OCI-M1 (cell line): ENCODE measurements at regions not wholly inside any gene's neighbourhood (a gene's known extent, or its start where the extent isn't known, plus 50 kb on each side); places are given as distances from the start of the nearest gene placed in this dataset.

Experiments used
- DNase-seq: peaks from one replicate; lab custom pipeline; 2025; lab: John Stamatoyannopoulos, UW

DNA sequence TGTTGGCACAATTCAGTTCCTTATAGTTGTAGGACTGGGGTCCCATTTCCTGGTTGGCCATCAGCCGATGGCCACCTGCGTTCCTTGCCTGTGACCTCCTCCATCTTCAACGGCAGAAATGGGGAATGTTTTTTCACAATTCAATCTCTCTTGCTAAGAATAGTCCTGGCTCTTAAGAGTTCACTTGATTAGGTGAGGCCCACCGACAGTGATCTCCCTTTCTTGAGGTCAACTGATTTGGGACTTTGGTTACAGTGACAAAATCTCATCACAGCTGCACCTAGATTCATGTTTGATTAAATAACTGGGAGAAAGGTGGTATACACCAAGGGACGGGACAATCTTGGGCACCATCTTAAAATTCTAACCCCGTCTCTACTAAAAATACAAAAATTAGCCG, 139.1 kb upstream of the DTNBP1 start:
- DNase-seq = no peak

- no peak for DNase-seq
Measured at GRCh38 chr6:15800841-15801617, 138.2 kb upstream of the DTNBP1 start.

DNA sequence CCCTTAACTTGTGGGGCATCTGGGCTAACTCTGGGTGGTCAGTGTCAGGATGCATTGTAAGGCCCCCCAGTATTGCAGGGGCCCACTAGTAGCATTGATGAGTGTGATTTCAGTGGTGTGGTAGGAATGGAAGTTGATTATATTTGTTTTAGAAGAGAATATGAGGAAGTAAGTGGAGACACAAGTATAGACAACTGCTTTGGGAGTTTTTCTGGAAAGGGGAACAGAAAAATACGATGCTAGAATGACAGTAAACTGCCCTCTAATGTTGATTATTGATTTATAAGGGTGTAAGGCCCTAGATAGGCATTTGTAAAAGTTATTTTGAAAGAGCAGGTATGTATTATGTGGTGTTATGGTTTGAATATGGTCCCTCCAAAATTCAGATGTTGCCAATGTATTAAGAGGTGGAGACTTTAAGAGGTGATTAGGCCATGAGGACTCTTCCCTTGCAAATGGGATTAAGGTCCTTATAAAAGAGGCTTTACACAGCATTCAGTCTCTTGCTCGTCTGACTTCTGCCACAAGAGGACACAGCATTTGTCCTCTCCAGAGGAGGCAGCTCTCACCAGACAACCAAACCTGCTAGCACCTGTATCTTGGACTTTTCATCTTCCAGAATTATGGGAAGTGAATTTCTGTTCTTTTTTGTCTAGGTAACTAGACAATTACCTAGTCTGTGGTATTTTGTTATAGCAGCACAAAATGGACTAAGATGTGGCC, 135.9 kb upstream of the DTNBP1 start:
- DNase-seq = no peak

- no peak for DNase-seq
Measured at GRCh38 chr6:15796844-15797243, 134.0 kb upstream of the DTNBP1 start.

GRCh38 chr6:15796130-15796771, 133.4 kb upstream of the DTNBP1 start:
- no peak for DNase-seq

DNA sequence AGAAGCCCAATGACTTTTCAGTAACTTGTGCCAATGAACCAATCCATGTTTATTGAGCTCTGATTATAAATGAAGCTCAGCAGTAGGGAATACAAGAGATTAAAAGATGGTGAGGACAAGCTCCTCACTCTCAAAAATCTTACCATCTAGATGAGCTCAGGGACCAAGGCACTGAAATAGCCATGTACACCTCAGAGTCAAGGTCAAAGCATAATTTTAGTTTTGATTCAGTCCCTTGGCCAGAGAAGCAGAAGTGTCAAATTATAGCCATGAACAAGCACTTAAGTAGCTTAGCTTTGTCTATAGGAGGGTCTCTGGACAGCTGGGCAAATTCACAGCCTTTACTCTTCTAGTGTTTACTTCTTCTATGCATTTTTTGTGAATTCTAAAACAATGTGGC, 131.0 kb upstream of the DTNBP1 start:
- peak; percentile 19 for DNase-seq

DNA sequence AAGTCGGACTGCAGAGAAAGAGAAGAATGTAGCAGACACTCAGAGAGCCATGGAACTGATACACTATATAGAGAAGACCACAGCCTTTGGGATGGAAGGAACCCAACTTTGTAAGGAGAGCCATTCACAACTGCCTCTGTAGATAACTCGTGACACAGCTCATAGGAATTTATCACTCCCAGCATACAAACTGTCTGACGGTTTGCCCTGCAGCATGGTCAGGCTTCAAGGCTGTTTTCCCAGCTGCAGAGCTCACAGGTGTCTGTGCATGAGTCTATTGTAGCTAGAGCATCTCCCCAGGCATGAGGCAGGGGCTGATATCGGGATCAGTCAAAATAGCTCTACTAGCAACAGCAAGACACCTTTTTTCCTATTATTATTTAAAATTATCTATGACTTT, 130.5 kb upstream of the DTNBP1 start:
- peak; percentile 46 for DNase-seq

- DNase-seq = peak; percentile 46
Measured at GRCh38 chr6:15792842-15793241, 130.0 kb upstream of the DTNBP1 start.

DNA sequence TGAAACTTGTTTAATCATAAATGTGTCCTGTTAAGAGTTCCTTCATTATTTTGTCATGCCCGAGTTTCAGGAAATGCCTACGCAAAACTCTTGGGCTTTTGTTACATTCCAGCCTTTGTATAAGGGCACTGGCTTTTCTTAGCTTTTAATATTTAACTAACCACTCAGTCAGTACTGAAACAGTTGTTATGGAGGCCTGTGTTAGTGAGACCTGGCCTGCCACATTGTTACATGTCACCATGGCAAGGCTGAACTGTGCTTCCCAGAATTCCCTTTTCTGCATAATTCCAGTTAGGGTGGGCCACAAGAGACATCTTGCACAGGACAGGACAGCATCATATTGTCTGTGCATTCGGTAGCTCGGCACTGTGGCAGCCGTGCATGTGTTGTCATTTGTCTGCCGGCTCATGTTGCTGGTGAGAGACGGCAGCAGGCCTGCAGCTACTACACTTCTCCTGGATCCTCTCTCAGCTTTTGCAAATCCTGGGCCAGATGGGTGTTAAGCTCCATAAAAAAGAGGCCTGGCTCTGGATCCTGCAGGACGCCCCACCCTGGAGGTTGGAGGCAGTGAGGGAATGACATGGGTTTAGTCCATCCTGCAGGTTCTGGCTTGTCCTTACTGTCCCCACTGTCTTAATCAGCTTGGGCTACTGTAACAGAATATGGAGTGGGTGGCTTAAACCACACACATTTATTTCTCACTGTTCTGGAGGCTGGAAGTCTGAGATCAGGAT, 128.8 kb upstream of the DTNBP1 start:
- no peak for DNase-seq

DNA sequence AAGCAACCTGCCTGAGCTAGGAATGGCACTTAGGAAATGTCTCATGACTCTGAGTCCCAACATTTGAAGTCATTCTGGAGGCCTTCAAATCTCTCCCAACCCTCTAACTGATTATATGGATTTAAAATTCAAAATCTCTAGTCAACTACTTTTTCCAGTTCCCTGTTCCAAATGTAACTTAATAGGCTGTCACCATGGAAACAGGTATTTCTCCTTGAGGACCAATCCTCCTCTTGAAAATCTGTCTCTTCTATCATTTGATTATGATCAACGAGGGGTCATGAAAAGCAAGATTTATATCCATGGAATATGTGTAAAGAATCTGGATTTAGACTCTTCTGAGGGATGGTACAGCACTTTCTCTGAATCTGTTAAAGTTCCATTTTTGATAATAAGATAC, 127.3 kb upstream of the DTNBP1 start:
- no peak for DNase-seq

DNA sequence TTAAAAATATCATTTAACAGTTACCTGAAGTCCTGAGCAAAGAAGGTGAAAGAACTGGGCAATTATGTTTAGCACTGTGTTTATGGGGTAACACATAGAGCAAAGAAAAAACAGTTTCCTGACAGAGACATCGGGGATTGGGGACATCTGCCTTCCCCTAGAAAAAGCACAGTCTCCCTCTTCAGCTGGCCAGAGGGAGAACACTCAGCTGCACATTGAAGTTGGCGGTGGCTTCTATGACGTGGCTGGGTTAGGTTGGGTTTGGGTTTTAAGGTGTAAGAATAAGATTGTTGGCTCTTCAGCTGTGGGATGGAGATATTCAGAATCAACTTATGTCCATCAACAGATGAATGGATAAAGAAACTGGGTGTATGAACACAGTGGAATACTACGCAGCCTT, 124.0 kb upstream of the DTNBP1 start:
- DNase-seq = no peak

GRCh38 chr6:15783484-15783883, 120.7 kb upstream of the DTNBP1 start:
- DNase-seq = no peak

- DNase-seq = no peak
Measured at GRCh38 chr6:15781890-15782289, 119.1 kb upstream of the DTNBP1 start.

GRCh38 chr6:15781333-15781732, 118.5 kb upstream of the DTNBP1 start:
- no peak for DNase-seq

DNA sequence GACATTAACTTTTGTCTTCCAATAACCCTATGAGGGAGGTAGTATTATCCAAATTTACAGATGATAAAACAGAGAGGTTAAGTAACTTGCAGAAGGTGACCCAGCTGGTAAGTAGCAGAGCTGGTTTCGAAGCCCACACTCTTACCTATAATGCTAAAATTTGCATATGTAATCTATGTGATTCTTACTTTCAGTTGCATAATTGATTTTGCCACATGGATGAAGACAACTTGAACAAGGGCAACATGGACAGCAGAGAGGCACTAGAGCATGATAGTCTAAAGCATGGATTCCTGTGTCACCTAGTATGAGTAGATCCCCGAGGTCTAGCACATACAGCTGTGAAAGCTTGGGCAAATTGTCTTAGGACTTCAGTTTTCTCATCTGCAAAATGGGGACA, 117.6 kb upstream of the DTNBP1 start:
- DNase-seq = no peak

DNA sequence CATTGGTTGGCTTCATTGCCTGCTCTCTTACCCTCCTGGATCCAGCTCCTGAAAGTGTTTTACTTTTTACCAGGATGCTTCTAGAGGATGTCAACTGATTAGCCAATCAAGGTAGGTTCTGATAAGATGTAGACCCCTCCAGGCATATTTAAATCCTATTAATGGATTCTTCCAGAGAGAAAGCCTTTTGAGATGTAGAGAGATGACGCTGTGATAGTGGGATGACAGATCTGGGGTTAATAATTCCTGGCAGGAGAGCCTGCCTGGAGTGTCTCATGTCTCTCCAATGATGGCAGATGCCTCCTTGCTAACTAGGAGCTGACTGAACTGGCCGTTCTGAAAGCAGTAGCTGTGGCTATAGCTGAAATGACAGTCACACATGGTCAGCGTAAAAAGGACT, 116.9 kb upstream of the DTNBP1 start:
- DNase-seq = no peak

GRCh38 chr6:15776458-15776980, 113.7 kb upstream of the DTNBP1 start:
- DNase-seq = no peak

GRCh38 chr6:15775741-15776140, 112.9 kb upstream of the DTNBP1 start:
- no peak for DNase-seq

- no peak for DNase-seq
Measured at GRCh38 chr6:15775076-15775634, 112.3 kb upstream of the DTNBP1 start.

GRCh38 chr6:15773806-15774410, 111.1 kb upstream of the DTNBP1 start:
- no peak for DNase-seq

DNA sequence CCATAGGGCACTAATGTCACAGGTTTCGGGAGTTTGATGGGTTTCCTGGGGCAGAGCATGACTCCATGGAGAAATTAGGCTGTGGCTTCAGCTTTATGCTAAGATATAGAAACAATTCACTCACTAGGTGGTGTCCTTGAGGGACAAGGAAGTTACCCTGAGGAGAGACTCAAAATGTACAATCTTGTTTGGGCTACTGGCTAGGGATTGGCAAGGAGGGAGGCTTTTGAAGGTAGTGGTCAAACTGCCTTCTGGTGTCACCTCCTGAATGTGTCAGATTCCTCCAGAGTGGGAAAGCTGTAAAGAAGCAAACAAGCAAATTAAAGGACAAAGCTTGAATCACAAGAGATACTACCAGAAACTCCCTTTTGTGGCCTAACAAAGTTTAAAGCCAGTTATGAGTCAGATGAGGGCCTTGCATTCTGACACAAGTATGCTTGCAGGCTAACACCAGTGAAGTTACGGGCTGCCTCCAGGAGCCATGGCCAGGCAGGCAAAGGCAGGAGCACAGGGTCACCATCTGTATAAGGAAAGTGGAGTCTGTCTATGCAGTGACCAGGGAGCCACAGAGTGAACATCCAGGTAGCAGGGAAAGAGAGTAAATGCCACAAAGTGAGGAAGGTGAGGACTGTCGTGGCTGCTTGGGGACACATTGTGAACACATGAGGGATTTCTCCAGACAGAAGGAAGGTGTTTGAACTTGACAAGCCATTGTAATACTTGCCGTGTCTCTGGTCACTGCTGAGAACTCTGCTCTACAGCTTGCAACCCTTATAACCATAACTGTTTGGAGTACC, 107.7 kb upstream of the DTNBP1 start:
- peak; percentile 48 for DNase-seq
